Body of pancreas (tissue), 4 donors: ENCODE measurements at regions not wholly inside any gene's neighbourhood (a gene's known extent, or its start where the extent isn't known, plus 50 kb on each side); places are given as distances from the start of the nearest gene placed in this dataset.

Experiments used
- POLR2A ChIP-seq, 3 donors: fragments of 450-650 bp; IDR thresholded peaks; one replicate each; pipeline ENCODE4 v1.6.1; 2016; ENCODE audit warnings: antibody characterized with exemption in 3 of 3, mild to moderate bottlenecking in 2 of 3
- TF ChIP-seq, protein P1 (sequence below), 7 experiments: fragments of 450-650 bp in 4 of 7; fragments of 200-600 bp in 3 of 7; sonication (generic) in 3 of 7; IDR thresholded peaks; one replicate each; pipeline ENCODE4 v1.5.1; 2016 to 2019; ENCODE audit warnings: antibody characterized with exemption in 7 of 7

DNA sequence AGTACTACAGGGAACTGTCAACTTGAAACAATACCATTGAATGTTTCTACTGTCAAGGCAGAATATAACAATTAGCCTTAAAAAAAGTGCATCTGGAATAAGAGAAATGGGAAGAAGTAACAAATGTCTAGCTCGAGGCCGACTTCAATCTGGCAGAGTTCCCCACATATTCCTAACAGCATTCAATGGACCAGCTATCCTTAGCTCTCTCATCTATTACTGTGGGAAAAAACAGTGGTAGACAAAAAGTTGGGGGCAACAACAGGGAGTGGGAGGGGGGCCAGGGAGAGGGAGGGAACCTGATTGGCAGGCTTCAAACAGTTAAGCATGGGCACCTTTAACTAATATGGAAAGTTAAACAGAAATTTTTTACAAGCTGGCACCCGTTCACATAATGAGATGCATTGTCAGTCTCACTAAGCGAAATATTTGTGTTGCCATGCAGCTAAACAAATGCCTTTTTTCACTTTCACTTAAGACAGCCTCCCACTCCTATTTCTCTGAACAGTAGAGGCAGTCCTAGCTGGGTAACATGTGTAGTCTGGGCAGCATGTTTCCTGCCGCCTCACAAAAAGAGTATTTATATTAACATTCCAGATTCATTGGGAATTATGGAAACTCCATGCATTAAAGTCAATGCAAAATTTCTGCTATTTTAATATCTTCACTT, 62.2 kb upstream of the SOX6 start:
- TF ChIP-seq POLR2A (IDR thresholded peaks at IDR 0.05): no peak
- TF ChIP-seq, protein P1, sequence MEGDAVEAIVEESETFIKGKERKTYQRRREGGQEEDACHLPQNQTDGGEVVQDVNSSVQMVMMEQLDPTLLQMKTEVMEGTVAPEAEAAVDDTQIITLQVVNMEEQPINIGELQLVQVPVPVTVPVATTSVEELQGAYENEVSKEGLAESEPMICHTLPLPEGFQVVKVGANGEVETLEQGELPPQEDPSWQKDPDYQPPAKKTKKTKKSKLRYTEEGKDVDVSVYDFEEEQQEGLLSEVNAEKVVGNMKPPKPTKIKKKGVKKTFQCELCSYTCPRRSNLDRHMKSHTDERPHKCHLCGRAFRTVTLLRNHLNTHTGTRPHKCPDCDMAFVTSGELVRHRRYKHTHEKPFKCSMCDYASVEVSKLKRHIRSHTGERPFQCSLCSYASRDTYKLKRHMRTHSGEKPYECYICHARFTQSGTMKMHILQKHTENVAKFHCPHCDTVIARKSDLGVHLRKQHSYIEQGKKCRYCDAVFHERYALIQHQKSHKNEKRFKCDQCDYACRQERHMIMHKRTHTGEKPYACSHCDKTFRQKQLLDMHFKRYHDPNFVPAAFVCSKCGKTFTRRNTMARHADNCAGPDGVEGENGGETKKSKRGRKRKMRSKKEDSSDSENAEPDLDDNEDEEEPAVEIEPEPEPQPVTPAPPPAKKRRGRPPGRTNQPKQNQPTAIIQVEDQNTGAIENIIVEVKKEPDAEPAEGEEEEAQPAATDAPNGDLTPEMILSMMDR (IDR thresholded peaks at IDR 0.05): no peak
